ENCODE measurements at regions not wholly inside any gene's neighbourhood (a gene's known extent, or its start where the extent isn't known, plus 50 kb on each side); places are given as distances from the start of the nearest gene placed in this dataset.

DNA sequence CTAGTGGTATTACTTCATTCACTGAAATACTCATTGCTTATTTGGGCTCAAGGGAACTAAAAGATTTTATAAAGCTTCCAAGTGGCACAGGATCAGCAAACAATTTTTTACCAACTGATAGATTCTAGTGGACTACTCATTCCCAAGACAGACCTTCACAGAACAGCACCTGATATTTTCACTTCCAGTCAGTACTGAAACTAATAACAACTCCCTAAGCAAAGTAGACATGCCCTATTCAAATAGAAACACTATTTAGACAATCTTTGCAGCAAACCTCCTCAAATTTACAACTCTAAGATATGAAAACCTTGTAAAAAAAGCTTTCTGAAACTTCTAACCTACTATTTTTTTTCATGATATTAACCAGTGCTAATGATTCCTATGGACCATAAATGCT, 2345.8 kb downstream of the LRRC4C start:
- ChIA-PET CTCF (no interaction called here), POLR2A (no interaction called here)
- TF ChIP-seq TCF7L2 (IDR thresholded peaks at IDR 0.05; ENCODE audit: low read depth, low read length) (no peak), REST (IDR thresholded peaks at IDR 0.05; ENCODE audit: insufficient read depth in 1 of 2, low read depth in 2 of 2, low read length in 1 of 2) (no peak), POLR2AphosphoS5 (IDR thresholded peaks at IDR 0.05; ENCODE audit: low read depth, low read length) (no peak), SIN3A (IDR thresholded peaks at IDR 0.05; ENCODE audit: borderline replicate concordance, insufficient read depth, low read depth, low read length) (no peak)
- TF ChIP-seq, protein P1, sequence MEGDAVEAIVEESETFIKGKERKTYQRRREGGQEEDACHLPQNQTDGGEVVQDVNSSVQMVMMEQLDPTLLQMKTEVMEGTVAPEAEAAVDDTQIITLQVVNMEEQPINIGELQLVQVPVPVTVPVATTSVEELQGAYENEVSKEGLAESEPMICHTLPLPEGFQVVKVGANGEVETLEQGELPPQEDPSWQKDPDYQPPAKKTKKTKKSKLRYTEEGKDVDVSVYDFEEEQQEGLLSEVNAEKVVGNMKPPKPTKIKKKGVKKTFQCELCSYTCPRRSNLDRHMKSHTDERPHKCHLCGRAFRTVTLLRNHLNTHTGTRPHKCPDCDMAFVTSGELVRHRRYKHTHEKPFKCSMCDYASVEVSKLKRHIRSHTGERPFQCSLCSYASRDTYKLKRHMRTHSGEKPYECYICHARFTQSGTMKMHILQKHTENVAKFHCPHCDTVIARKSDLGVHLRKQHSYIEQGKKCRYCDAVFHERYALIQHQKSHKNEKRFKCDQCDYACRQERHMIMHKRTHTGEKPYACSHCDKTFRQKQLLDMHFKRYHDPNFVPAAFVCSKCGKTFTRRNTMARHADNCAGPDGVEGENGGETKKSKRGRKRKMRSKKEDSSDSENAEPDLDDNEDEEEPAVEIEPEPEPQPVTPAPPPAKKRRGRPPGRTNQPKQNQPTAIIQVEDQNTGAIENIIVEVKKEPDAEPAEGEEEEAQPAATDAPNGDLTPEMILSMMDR (IDR thresholded peaks at IDR 0.05), result no peak

DNA sequence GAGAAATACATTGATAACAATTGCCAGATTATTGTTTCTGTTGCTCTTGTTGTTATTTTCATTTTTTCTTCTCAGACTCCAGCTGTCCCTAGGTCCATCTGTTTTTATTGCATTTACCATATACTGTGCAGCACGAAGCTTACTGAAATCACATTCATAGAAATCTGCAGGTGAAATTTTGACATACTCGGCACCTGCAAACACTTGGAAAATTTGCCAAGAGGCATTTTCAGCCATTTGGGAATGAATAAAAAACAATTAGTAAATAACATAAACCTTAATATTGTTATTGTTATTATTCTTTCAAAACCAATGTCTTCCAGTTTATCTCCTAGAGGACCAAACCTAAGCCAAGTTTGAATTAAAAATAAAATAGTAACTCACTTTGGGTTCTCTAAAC, 2357.2 kb downstream of the LRRC4C start:
- Histone ChIP-seq H3K9me3 (ENCODE audit: control insufficient read depth, insufficient read depth, low read depth, low read length) (no peaks in the 10 kb centered on the region), H3K4me1 (ENCODE audit: control insufficient read depth, insufficient read depth, low read length) (no peaks in the 10 kb centered on the region), H3K27ac (ENCODE audit: low read length) (no peak overlapping the region), H3K27me3 (ENCODE audit: control insufficient read depth, insufficient read depth, low read length) (no peaks in the 10 kb centered on the region), H3K36me3 (ENCODE audit: control insufficient read depth, insufficient read depth, low read length) (no peaks in the 10 kb centered on the region), H3K4me3 (ENCODE audit: low read depth in 2 of 2, low read length in 2 of 2) (no peak overlapping the region)
- DNase-seq (ENCODE audit: low read depth, low spot score), result no peak
- TF ChIP-seq TCF7L2 (IDR thresholded peaks at IDR 0.05; ENCODE audit: low read depth, low read length), result no peak
- TF ChIP-seq, protein P1 (IDR thresholded peaks at IDR 0.05), result no peak
- no peak for TF ChIP-seq SIN3A (IDR thresholded peaks at IDR 0.05; ENCODE audit: borderline replicate concordance, insufficient read depth, low read depth, low read length)
- no peak for TF ChIP-seq REST (IDR thresholded peaks at IDR 0.05; ENCODE audit: insufficient read depth in 1 of 2, low read depth in 2 of 2, low read length in 1 of 2)
- TF ChIP-seq POLR2AphosphoS5 (IDR thresholded peaks at IDR 0.05; ENCODE audit: low read depth, low read length), result no peak
- intact Hi-C loops (cut with micrococcal nuclease; ENCODE audit: unreplicated experiment) (no loop called here), in situ Hi-C loops (cut with HindIII; ENCODE audit: low pct_unique_long_range_greater_than_20kb, low sequenced_read_pairs) (no loop called here)
- ChIA-PET POLR2A (no interaction called here), CTCF (no interaction called here)
- BruUV-seq (replicated peaks), result no TSS peak
- ATAC-seq, result no peak

More for the DNA sequence above, 2345.8 kb downstream of the LRRC4C start:
- no peak for ATAC-seq
- intact Hi-C loops (cut with micrococcal nuclease; ENCODE audit: unreplicated experiment) (no loop called here), in situ Hi-C loops (cut with HindIII; ENCODE audit: low pct_unique_long_range_greater_than_20kb, low sequenced_read_pairs) (no loop called here)
- H3K9me3 ChIP-seq (ENCODE audit: control insufficient read depth, insufficient read depth, low read depth, low read length), result no peaks in the 10 kb centered on the region
- H3K27me3 ChIP-seq (ENCODE audit: control insufficient read depth, insufficient read depth, low read length), result no peaks in the 10 kb centered on the region
- no peaks in the 10 kb centered on the region for H3K4me1 ChIP-seq (ENCODE audit: control insufficient read depth, insufficient read depth, low read length)
- no peak overlapping the region for H3K4me3 ChIP-seq (ENCODE audit: low read depth in 2 of 2, low read length in 2 of 2)
- no peak for DNase-seq (ENCODE audit: low read depth, low spot score)
- H3K27ac ChIP-seq (ENCODE audit: low read length), result no peak overlapping the region
- no peaks in the 10 kb centered on the region for H3K36me3 ChIP-seq (ENCODE audit: control insufficient read depth, insufficient read depth, low read length)
- no TSS peak for BruUV-seq (replicated peaks)

All from Panc1 (cell line).